ENCODE measurements at regions not wholly inside any gene's neighbourhood (a gene's known extent, or its start where the extent isn't known, plus 50 kb on each side); places are given as distances from the start of the nearest gene placed in this dataset.
"Not testable (repeated sequence)": the region's sequence is repeated elsewhere in the genome, so short reads cannot be mapped to it uniquely, and the experiment has no call there.

- no peak for TF ChIP-seq CTCF (IDR thresholded peaks at IDR 0.05; ENCODE audit: extremely low read depth, missing control alignments)
- DNase-seq (ENCODE audit: low spot score) = no peak
Measured at GRCh38 chr4:82123934-82124333, 249.9 kb downstream of the HNRNPD start.

- not testable (repeated sequence) for DNase-seq (ENCODE audit: low spot score)
Measured at GRCh38 chr4:82115183-82115582, 258.6 kb downstream of the HNRNPD start.

GRCh38 chr4:82108506-82108905 lies 265.3 kb downstream of the HNRNPD start:
- no peak for DNase-seq (ENCODE audit: low spot score)
- TF ChIP-seq CTCF (IDR thresholded peaks at IDR 0.05; ENCODE audit: extremely low read depth, missing control alignments) = no peak

DNA sequence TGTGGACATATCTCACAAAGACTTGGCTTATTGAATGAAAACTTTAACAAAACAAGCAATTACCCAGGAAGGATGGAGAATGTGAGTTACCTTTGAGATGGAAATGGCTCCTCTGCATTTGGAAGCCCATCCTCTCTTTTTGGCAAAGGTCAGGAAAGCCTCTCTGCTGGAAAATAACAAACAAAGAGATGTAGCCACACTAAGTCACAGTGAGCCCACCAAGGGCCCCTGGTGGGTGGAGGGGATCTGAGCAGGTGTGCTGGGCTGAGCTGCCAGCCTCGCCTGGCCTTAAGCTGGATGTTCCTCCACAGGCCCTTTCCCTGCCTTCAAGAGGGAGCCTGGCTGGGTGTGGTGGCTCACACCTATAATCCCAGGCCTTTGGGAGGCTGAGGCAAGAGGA lies 269.2 kb downstream of the HNRNPD start:
- no peak for TF ChIP-seq CTCF (IDR thresholded peaks at IDR 0.05; ENCODE audit: extremely low read depth, missing control alignments)
- no peak for DNase-seq (ENCODE audit: low spot score)

DNA sequence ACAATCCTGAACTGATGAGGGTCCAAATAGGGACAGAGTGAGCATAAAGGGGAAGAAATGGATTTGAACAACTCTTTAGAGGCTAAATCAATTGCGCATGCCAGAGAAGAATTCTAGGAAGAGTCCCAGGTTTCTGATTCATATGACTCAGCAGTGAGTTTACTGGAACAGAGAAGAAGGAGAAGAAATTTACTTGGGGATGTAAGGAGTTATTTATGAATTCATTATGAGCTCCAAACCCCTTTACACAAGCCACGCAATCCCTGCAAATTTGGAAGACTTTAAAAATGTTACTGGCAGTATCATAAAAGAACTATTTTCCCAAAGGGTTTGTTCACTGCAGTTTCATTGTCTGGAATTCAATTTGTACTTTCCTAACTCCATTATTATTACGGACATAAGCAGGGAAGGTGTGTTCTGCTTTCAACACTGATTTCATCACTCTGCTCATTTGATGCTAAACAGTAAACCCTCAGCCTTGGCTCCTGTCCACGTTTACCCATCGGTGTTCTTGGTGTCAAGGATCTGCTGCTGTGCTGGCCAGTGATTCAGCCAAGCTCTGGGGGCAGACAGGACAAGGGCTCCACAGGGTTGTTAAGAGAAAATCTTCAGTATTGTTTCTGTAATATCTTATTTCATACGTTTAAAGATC lies 273.7 kb downstream of the HNRNPD start:
- DNase-seq (ENCODE audit: low spot score) = no peak

DNA sequence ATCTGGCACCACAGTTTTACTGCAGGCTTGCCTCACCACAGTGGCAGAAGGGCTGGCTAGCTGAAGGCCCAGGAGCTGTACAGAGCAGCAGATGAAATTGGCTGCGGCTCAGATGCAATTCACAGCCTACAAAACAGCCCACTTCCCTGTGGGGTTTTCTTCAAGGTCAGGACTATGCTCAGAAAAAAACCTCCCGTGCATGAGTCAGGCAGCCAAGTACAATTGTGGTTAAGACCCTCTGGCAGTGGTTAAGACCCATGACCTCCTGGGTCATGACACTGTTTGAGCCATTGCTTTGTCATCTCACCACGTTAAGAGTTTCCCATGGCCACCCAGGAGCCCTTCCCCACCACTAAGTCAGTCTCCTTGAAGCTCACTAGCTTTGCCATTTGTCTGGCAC lies 276.3 kb downstream of the HNRNPD start:
- no peak for TF ChIP-seq CTCF (IDR thresholded peaks at IDR 0.05; ENCODE audit: extremely low read depth, missing control alignments)
- DNase-seq (ENCODE audit: low spot score) = no peak

More for the DNA sequence above, 273.7 kb downstream of the HNRNPD start:
- no peak for TF ChIP-seq CTCF (IDR thresholded peaks at IDR 0.05; ENCODE audit: extremely low read depth, missing control alignments)

DNA sequence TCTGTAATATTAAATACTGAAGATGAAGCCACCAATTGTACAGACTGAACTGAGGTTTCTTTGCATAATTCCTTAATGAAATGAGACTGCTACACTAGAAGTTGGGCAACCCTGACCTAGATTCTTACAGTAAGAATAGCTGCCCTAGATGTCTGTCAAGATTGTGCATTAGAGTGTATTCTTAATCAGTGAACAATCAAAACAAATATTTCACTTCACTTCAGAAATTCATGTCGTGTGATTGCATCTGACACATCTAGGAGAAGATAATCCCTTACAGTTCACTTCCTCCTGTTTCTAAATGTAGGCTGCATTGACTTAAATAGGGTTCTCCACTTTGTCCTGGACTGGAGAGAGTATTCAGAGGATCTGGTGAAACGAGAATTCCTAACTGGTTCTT lies 283.1 kb downstream of the HNRNPD start:
- DNase-seq (ENCODE audit: low spot score) = no peak
- TF ChIP-seq CTCF (IDR thresholded peaks at IDR 0.05; ENCODE audit: extremely low read depth, missing control alignments) = no peak

- no peak for TF ChIP-seq CTCF (IDR thresholded peaks at IDR 0.05; ENCODE audit: extremely low read depth, missing control alignments)
- DNase-seq (ENCODE audit: low spot score) = no peak
Measured at GRCh38 chr4:82084747-82085146, 289.0 kb downstream of the HNRNPD start.

GRCh38 chr4:82077471-82077995 lies 296.3 kb downstream of the HNRNPD start:
- DNase-seq (ENCODE audit: low spot score) = not testable (repeated sequence)
